Thyroid gland (tissue), 4 donors: ENCODE measurements at regions not wholly inside any gene's neighbourhood (a gene's known extent, or its start where the extent isn't known, plus 50 kb on each side); places are given as distances from the start of the nearest gene placed in this dataset.

Experiments used
- CTCF ChIP-seq, 6 experiments: fragments of 200-600 bp in 3 of 6; fragments of 450-650 bp in 3 of 6; sonication (generic) in 3 of 6; IDR thresholded peaks; one replicate each; pipeline ENCODE4 v1.5.1; 2016 to 2019; ENCODE audit warnings: antibody characterized with exemption in 6 of 6, mild to moderate bottlenecking in 2 of 6, inconsistent platforms in 1 of 6, moderate library complexity in 1 of 6
- POLR2A ChIP-seq, 2 donors: fragments of 450-650 bp; IDR thresholded peaks; one replicate each; pipeline ENCODE4 v1.6.1; 2017; ENCODE audit warnings: antibody characterized with exemption in 2 of 2, mild to moderate bottlenecking in 2 of 2, moderate library complexity in 1 of 2

GRCh38 chr7:9013940-9014339 lies 580.5 kb downstream of the NXPH1 start:
- TF ChIP-seq CTCF (IDR thresholded peaks at IDR 0.05) (no peak), POLR2A (IDR thresholded peaks at IDR 0.05) (no peak)
